GM18868 (cell line): ENCODE measurements at regions not wholly inside any gene's neighbourhood (a gene's known extent, or its start where the extent isn't known, plus 50 kb on each side); places are given as distances from the start of the nearest gene placed in this dataset.

Source experiments
- ATAC-seq: cut with Tn5 transposase; IDR thresholded peaks from one replicate; pipeline ENCODE4 v1.9.1; 2021; ENCODE audit warnings: mild to moderate bottlenecking, moderate library complexity; ENCODE audit not compliant: unreplicated experiment

GRCh38 chr2:12325806-12326205 is 390.9 kb upstream of the TRIB2 start:
- no peak for ATAC-seq

DNA sequence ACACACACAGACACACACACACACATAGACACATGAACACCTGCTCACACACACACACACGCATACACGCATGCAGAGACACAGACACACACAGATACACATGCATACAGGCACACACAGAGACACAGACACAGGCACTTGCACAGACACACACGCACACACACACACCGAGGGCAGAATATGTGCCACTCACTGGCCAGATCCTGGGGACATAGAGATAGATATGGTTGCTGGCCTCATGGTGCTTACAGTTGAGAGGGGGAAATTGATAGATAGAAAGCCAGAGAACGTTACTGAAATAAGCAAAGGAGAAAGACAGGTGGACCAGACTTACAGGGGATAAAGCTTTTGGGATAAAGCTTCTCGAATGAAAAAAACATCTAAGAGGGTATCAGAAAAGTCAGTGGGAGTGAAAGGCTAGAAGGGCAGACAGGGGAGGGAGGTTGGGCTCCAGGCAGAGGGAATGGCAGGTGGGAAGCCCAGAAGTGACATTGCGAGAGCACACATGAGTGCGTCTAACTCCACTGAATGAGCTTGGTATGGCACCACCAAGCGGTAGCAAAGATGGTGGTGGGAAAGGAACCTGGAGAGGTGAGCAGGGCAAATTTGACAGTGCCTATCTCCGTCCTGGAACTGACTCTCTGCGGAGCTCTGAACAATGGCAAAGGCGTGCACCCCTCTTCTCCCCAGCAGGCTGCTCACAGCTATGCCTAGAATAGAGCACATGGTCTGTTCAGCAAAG is 390.1 kb upstream of the TRIB2 start:
- ATAC-seq, result no peak

DNA sequence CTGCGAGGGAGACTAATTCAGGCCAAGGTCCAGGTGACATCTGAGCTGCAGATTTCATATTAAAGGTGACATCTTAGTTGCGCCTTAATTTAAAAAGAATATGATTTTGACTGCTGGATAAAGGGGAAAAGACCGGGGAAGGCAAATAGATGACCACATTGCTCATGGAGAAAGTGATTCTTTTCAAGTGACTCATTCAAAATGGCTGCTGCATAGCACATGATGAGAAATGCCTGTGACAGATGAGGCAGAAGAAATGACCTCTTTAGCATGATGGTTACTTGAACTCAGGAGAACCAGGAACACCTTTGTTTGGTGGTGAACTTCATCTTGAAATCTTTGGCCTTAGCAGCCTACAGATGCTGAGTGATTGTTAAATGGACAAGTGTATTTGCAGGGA is 385.8 kb upstream of the TRIB2 start:
- ATAC-seq, result no peak

GRCh38 chr2:12331698-12332097 is 385.0 kb upstream of the TRIB2 start:
- no peak for ATAC-seq

DNA sequence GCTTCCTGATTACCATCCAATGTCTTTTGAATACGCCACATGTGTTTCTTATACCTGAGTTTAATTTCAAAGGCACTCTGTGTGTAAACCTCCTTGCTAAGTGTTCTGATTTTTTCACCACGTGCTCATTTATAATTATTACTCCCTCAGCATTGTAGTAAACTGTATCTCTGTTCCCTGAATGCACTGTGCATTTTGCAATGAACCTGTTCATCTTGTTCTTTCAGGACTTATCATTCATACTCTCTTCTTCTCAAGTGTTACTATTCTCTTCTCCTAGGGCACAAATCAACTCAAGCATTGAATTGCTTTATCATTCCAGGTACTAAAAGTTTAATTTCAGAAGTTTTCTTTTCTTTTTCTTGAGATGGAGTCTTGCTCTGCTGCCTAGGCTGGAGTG is 383.4 kb upstream of the TRIB2 start:
- ATAC-seq, result no peak

DNA sequence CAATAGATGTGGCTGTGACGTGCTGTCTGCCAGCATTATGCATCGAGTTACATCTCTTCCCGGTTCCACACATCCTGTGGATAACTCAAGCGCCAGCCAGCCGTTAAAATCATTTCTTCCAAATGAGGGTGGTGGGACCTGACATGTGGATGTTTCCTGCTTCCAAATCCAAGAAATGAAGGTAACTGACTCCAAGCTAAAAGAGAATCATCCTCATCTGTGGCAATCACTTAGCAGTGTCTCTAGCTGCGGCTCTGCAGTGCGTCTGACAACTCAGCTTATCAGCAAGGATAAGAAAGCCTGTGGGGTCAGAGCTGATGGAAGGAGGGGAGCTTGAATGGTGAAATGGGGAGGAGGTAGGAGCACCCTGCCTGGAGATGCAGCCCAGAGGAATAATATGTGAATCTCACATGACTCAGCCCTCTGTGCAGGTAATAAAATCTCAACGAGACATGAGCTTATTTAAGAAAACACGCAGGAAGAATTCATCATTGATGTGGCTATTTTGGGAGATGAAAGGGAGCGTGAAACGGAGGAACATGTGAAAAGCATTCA is 382.2 kb upstream of the TRIB2 start:
- ATAC-seq, result no peak

- ATAC-seq, result no peak
These were observed 381.6 kb upstream of the TRIB2 start for GRCh38 chr2:12335131-12335530.

DNA sequence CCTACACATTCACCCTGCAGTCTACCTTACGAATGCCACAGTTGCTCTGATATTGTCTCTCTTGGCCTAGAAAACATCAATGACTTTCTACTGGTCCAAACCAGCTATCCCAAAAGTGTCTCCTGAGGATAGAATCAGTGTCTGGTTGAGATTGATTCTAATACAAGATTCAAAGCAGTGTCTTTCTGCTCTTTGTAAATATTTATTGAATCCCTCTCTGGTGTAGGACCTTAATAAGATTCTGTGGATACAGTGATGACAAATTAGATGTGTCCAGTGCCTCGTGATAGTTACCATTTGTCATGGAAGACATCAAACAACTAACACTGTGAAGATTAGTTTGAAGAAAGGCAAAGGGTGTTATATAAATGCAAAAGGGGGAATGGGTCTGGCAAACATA is 380.7 kb upstream of the TRIB2 start:
- ATAC-seq, result no peak

DNA sequence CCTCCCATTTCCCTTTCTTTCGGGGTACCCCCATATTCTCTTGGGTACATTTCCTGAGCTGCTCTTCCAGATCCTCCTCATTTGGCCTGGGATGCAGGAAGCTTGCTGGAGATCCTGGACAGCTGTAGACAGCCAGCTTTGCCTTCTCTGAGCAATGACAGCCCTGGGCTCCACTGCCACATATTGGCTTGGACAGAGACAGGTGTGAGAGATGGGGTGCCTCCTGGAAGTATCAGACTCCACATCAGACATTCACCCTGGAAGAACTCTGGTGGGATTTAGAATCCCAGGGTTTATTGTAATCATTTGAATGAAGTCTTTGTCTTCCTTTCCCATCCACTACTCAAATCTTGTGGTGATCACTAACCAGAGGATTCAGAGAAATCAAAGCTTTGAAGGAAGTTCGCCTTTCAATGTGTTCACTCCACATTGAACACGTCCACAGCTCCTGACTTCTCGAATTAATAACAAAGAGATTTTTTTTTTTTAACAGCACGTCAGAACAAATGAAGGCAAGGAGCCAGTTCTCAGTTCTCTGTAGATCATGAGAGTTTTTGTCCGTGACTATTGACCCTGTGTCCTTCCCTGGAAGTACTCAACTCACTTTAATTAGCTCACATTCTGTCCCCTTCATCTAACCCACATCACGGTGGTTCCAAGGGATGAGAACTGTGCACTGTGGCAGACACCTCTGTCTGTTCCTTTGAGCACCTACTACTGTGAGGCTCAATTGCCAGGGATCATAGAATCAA is 377.6 kb upstream of the TRIB2 start:
- no peak for ATAC-seq

GRCh38 chr2:12340164-12340563 is 376.6 kb upstream of the TRIB2 start:
- no peak for ATAC-seq

- ATAC-seq, result no peak
These were observed 375.5 kb upstream of the TRIB2 start for GRCh38 chr2:12341215-12341614.

GRCh38 chr2:12341920-12342319 is 374.8 kb upstream of the TRIB2 start:
- no peak for ATAC-seq

DNA sequence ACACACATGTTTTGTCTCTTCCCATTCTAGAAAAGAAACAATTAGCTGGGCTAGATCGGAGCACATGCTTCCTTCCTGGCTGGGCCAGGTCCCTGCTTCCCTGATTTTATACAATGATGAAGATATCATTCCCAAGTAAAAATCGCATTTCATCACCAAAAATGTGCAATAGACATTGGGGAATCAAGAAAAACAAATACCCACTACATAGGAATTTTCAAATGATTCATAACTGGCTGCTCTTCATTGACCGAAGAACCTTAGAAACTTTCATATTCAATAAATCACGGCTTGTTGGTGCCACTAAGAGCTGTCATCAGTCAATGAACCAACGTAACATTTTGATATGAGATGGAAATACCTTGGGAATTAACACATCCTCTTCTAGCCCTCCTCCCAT is 373.6 kb upstream of the TRIB2 start:
- ATAC-seq, result no peak

GRCh38 chr2:12347066-12347493 is 369.7 kb upstream of the TRIB2 start:
- no peak for ATAC-seq

DNA sequence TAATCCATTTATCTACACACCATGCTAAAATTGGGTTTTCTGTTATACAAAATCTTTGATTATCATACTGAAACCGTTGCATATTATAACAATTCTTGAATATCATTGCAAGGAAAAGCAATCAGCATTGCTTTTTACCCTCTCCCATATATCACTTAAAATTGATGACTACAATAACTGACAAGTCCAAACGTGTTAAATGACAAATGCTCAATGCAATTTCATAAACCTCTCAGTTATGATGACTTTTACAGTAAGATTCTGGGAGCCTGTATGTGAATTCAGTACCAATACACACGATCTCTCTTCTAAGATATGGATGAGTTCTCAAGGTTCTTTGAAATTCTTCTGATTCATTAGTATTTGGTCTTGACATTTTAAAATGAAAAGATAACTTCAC is 368.5 kb upstream of the TRIB2 start:
- no peak for ATAC-seq

- no peak for ATAC-seq
These were observed 365.9 kb upstream of the TRIB2 start for GRCh38 chr2:12350821-12351220.

GRCh38 chr2:12352889-12353288 is 363.8 kb upstream of the TRIB2 start:
- no peak for ATAC-seq

DNA sequence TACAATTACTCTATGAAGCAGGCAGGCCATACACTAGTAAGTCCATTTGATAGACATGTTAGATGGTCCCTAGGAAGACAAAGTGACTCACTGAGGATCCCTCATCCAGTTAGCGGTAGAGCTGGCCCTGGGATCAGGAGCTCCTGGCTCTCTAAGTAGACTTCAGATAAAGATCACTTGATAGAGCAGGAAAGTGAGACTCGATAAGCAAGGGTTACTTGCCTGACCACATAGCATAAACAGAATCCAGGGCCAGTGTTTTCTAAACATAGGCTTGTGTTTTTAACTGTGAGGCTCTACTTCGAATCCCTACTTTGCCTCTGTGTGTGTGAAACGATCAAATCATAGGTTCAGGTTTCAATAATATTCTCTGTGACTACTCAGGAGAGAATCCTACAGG is 355.2 kb upstream of the TRIB2 start:
- ATAC-seq, result no peak

GRCh38 chr2:12363138-12363537 is 353.6 kb upstream of the TRIB2 start:
- ATAC-seq, result no peak

DNA sequence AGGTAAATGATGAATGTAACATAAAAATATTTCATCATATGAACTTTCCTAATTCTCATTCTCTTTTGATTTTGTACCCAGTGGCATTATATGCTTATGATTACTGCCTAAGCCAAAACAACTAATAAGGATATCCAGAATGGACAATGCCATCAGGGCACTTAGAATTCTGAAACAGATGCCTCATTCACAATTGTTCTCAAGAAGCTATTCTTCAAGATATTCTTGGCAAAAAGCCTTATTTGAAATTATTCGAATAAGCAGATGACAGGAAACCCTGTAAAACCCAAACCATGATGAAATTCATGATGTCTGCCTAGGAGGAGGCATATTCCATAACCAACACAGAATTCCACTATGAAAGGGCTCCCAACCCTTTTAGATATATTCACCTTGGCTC is 353.2 kb upstream of the TRIB2 start:
- ATAC-seq, result no peak

DNA sequence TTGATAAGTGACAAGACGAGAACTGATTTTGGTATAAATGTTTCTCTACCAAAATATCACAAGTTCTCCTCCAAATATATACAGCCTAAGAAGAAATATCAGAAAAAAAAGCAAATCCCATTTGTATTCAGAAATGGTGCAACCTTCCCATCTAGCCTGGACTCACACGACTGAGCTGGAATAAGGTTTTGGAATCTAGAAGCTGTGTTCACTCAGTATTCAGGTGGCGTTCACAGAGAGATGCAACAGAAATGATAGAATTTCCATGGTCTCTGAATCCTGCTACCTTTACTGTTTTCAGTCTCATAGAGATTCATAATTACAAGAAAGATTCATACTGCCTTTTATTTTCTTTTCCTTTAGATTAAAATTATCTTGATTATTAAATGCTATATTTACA is 347.2 kb upstream of the TRIB2 start:
- ATAC-seq, result no peak

- peak; percentile 53 for ATAC-seq
These were observed 340.7 kb upstream of the TRIB2 start for GRCh38 chr2:12376025-12376424.
